ENCODE measurements at regions not wholly inside any gene's neighbourhood (a gene's known extent, or its start where the extent isn't known, plus 50 kb on each side); places are given as distances from the start of the nearest gene placed in this dataset.
"Not testable (repeated sequence)": the region's sequence is repeated elsewhere in the genome, so short reads cannot be mapped to it uniquely, and the experiment has no call there.

- no peak for FAIRE-seq
Measured at GRCh38 chr12:19778797-19779196, 339.5 kb downstream of the AEBP2 start.

- no peak for FAIRE-seq
Measured at GRCh38 chr12:19779395-19780056, 340.2 kb downstream of the AEBP2 start.

GRCh38 chr12:19780460-19780859 lies 341.2 kb downstream of the AEBP2 start:
- no peak for FAIRE-seq

GRCh38 chr12:19783547-19784444 lies 344.5 kb downstream of the AEBP2 start:
- FAIRE-seq: no peak

GRCh38 chr12:19792028-19792427 lies 352.7 kb downstream of the AEBP2 start:
- no peak for FAIRE-seq

GRCh38 chr12:19794116-19794515 lies 354.8 kb downstream of the AEBP2 start:
- no peak for FAIRE-seq

- FAIRE-seq: no peak
Measured at GRCh38 chr12:19799216-19799615, 359.9 kb downstream of the AEBP2 start.

GRCh38 chr12:19799895-19800602 lies 360.8 kb downstream of the AEBP2 start:
- no peak for FAIRE-seq

- FAIRE-seq: no peak
Measured at GRCh38 chr12:19800884-19801283, 361.6 kb downstream of the AEBP2 start.

GRCh38 chr12:19801941-19802340 lies 362.6 kb downstream of the AEBP2 start:
- FAIRE-seq: no peak

GRCh38 chr12:19802915-19803314 lies 363.6 kb downstream of the AEBP2 start:
- FAIRE-seq: no peak

- FAIRE-seq: no peak
Measured at GRCh38 chr12:19804737-19805136, 365.4 kb downstream of the AEBP2 start.

- FAIRE-seq: no peak
Measured at GRCh38 chr12:19808371-19808770, 369.1 kb downstream of the AEBP2 start.

GRCh38 chr12:19810213-19810612 lies 370.9 kb downstream of the AEBP2 start:
- no peak for FAIRE-seq

GRCh38 chr12:19811922-19812321 lies 372.6 kb downstream of the AEBP2 start:
- no peak for FAIRE-seq

GRCh38 chr12:19819231-19819630 lies 379.9 kb downstream of the AEBP2 start:
- FAIRE-seq: no peak

- FAIRE-seq: no peak
Measured at GRCh38 chr12:19822476-19822875, 383.2 kb downstream of the AEBP2 start.

- not testable (repeated sequence) for FAIRE-seq
Measured at GRCh38 chr12:19823326-19823725, 384.0 kb downstream of the AEBP2 start.

GRCh38 chr12:19826980-19827550 lies 387.8 kb downstream of the AEBP2 start:
- FAIRE-seq: no peak

GRCh38 chr12:19829100-19829853 lies 390.0 kb downstream of the AEBP2 start:
- FAIRE-seq: no peak

GRCh38 chr12:19830446-19830845 lies 391.2 kb downstream of the AEBP2 start:
- FAIRE-seq: no peak

- FAIRE-seq: no peak
Measured at GRCh38 chr12:19833775-19834501, 394.6 kb downstream of the AEBP2 start.

Data from colon (tissue), 2 donors.